WERI-Rb-1 (cell line): ENCODE measurements at regions not wholly inside any gene's neighbourhood (a gene's known extent, or its start where the extent isn't known, plus 50 kb on each side); places are given as distances from the start of the nearest gene placed in this dataset.

Experiments
- DNase-seq: peaks from one replicate; pipeline ENCODE4 v3.0.0-alpha.2; 2020
- H3K27ac ChIP-seq: fragments of 250-450 bp; sonication (Bioruptor Pico); 2 replicates; pipeline ENCODE4 v1.5.1; 2020; ENCODE audit warnings: mild to moderate bottlenecking, moderate library complexity
- H3K27me3 ChIP-seq: fragments of 250-450 bp; sonication (Bioruptor Pico); 2 replicates; pipeline ENCODE4 v1.5.1; 2021; ENCODE audit warnings: mild to moderate bottlenecking, low read depth, moderate library complexity; ENCODE audit not compliant: insufficient read depth, severe bottlenecking
- H3K36me3 ChIP-seq: fragments of 250-450 bp; sonication (Bioruptor Pico); 2 replicates; pipeline ENCODE4 v1.5.1; 2020; ENCODE audit warnings: mild to moderate bottlenecking, moderate library complexity
- H3K4me3 ChIP-seq: 2 replicates; pipeline ENCODE4 v1.5.1; 2011; ENCODE audit warnings: low read depth, mild to moderate bottlenecking, control low read depth, low read length
- H3K9me3 ChIP-seq: fragments of 250-450 bp; sonication (Bioruptor Pico); 2 replicates; pipeline ENCODE4 v1.5.1; 2021; ENCODE audit warnings: mild to moderate bottlenecking, moderate library complexity; ENCODE audit not compliant: severe bottlenecking
- TF ChIP-seq, protein P1 (sequence below): IDR thresholded peaks from 2 replicates; pipeline ENCODE4 v1.5.1; 2011; ENCODE audit warnings: low read depth, mild to moderate bottlenecking, control low read depth, inconsistent platforms, low read length

DNA sequence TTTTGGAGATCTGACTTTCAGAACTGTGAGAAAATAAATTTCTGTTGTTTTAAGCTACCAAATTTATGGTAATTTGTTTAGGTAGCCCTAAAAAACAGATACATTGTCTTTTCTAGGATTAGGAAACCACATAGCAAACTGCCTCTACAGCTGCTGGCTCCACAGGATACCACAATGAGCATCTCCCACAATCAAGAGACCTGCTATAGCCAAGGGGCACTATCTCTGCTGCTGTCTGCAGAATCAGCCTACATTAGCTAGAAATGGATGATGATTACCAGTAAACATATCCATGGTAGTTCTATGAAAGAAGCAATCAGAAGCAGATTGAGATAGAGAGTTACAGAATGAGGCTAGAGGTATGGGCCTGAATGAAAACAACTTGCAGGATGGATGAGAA lies 244.4 kb upstream of the NDST4 start:
- no peaks in the 10 kb centered on the region for H3K36me3 ChIP-seq
- no peak overlapping the region for H3K27ac ChIP-seq
- H3K27me3 ChIP-seq, result no peaks in the 10 kb centered on the region
- H3K4me3 ChIP-seq, result no peak overlapping the region
- TF ChIP-seq, protein P1, sequence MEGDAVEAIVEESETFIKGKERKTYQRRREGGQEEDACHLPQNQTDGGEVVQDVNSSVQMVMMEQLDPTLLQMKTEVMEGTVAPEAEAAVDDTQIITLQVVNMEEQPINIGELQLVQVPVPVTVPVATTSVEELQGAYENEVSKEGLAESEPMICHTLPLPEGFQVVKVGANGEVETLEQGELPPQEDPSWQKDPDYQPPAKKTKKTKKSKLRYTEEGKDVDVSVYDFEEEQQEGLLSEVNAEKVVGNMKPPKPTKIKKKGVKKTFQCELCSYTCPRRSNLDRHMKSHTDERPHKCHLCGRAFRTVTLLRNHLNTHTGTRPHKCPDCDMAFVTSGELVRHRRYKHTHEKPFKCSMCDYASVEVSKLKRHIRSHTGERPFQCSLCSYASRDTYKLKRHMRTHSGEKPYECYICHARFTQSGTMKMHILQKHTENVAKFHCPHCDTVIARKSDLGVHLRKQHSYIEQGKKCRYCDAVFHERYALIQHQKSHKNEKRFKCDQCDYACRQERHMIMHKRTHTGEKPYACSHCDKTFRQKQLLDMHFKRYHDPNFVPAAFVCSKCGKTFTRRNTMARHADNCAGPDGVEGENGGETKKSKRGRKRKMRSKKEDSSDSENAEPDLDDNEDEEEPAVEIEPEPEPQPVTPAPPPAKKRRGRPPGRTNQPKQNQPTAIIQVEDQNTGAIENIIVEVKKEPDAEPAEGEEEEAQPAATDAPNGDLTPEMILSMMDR, result no peak
- H3K9me3 ChIP-seq, result no peaks in the 10 kb centered on the region
- no peak for DNase-seq

DNA sequence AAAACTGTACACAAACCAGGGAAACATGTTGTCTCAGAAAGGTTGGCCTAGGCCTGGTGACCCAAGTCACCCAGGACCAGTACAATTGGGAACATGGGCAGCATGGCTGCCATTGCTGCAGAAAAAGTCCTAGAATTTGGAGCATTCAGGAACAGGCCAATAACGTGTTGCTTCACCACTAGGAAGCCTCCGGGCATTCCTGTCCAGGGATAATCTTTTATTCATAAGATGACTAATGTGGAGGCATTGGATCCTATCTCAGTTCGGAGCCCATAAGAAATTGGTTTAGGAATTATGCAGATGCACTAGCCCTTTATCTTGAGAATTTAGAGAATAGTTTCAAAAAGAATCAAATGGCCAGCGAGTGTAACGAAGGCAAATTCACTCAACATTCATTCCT lies 242.8 kb upstream of the NDST4 start:
- no peaks in the 10 kb centered on the region for H3K9me3 ChIP-seq
- H3K27me3 ChIP-seq, result no peaks in the 10 kb centered on the region
- TF ChIP-seq, protein P1, result no peak
- H3K36me3 ChIP-seq, result no peaks in the 10 kb centered on the region
- no peak overlapping the region for H3K27ac ChIP-seq
- DNase-seq, result no peak
- H3K4me3 ChIP-seq, result no peak overlapping the region

DNA sequence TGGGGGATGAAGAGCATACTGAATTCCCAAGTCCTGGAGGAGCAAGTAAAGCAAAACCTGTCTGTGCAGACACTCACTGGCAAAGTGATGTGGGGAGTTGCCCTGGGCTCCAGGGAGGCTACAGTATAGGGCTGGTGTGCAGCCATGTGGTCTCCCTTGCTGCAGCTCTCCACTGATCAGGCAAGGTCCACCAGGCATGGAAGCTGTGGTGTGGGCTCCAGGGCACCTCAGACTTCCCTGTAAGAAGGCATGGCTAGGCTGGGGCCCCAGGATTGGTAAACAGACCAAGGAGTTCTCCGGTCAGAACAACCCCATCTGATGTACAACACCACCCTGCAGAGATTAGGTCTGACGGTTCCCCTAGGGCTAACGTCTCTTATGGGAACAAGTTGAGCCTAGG lies 241.9 kb upstream of the NDST4 start:
- Histone ChIP-seq H3K27ac (no peak overlapping the region), H3K27me3 (no peaks in the 10 kb centered on the region), H3K9me3 (no peaks in the 10 kb centered on the region), H3K4me3 (no peak overlapping the region), H3K36me3 (no peaks in the 10 kb centered on the region)
- TF ChIP-seq, protein P1, result no peak
- DNase-seq, result no peak

DNA sequence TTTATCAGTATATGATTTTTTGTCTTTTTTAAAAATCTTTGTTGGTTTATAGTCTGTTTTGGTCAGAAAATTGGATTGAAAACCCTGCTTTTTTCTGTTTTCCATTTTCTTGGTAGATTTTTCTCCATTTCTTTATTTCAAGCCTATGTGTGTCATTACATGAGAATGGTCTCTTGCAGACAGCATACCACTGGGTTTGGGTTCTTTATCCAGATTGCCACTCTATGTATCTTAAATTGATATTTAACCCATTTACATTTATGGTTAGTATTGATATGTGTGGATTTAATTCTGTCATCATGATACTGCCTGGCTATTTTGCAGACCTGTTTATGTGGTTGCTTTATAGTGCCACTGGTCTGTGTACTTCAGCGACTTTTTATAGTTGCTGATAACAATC lies 239.9 kb upstream of the NDST4 start:
- no peak overlapping the region for H3K4me3 ChIP-seq
- TF ChIP-seq, protein P1, result no peak
- H3K27me3 ChIP-seq, result no peaks in the 10 kb centered on the region
- no peaks in the 10 kb centered on the region for H3K36me3 ChIP-seq
- no peak for DNase-seq
- H3K9me3 ChIP-seq, result no peaks in the 10 kb centered on the region
- H3K27ac ChIP-seq, result no peak overlapping the region

DNA sequence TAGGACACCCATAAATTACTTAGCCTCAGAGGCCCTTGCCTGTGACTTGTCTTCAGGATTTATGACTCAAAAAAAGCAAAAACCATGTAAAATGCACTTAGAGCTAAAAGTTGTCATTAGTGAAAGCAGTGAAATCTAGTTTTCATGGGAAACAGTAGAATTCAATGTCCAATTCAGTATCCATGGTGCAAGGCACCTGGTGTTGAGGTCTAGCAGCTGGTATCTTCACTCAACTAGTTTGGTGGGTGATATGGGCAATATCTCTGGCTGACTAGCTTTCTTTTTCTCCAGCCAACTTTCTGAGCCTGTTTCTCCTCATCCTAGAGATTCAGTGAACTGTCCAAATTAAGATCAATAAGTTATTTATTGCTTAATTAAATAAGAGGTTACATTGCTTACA lies 229.8 kb upstream of the NDST4 start:
- Histone ChIP-seq H3K4me3 (no peak overlapping the region), H3K27me3 (no peaks in the 10 kb centered on the region), H3K36me3 (no peaks in the 10 kb centered on the region), H3K27ac (no peak overlapping the region), H3K9me3 (no peaks in the 10 kb centered on the region)
- DNase-seq, result no peak
- TF ChIP-seq, protein P1, result no peak

DNA sequence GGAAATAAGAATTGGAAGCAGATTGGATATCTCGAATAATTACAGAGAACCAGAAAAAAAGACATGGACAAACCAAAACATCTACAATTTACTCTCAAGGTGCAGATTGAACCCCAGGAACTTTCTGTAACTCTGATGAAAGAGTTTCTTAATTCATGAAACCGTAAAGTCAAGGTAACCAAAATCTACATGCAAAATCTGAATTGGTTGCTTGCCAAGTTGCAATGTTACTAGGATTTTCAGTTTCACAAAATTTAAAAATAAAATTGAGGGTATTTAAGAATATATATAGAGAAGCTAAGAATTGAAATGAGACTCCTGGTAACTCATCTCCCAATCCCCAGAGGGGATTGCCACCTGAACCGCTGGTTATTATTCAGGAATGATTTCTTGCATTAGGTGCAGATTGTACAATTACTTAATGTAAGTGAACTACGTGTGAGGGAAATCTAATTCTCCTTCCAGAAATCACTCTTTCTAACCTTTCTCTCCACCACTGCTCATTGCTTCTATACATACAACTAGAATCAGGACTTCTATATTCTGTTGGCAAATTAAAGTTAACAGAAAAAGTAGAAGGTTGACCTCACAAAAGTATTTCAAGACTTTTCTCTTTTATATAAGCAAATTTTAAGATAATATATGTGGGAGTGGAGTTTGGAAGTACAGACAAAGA lies 221.5 kb upstream of the NDST4 start:
- no peak for DNase-seq
- H3K4me3 ChIP-seq, result no peak overlapping the region
- H3K36me3 ChIP-seq, result no peaks in the 10 kb centered on the region
- H3K9me3 ChIP-seq, result peaks cover 3% of the 10 kb centered on the region
- no peaks in the 10 kb centered on the region for H3K27me3 ChIP-seq
- no peak overlapping the region for H3K27ac ChIP-seq
- TF ChIP-seq, protein P1, result no peak
